HG03066 (cell line): ENCODE measurements at regions not wholly inside any gene's neighbourhood (a gene's known extent, or its start where the extent isn't known, plus 50 kb on each side); places are given as distances from the start of the nearest gene placed in this dataset.
"Not testable (repeated sequence)": the region's sequence is repeated elsewhere in the genome, so short reads cannot be mapped to it uniquely, and the experiment has no call there.

Source experiments
- ATAC-seq: cut with Tn5 transposase; IDR thresholded peaks from one replicate; pipeline ENCODE4 v1.9.1; 2021; ENCODE audit warnings: low read depth; ENCODE audit not compliant: unreplicated experiment

DNA sequence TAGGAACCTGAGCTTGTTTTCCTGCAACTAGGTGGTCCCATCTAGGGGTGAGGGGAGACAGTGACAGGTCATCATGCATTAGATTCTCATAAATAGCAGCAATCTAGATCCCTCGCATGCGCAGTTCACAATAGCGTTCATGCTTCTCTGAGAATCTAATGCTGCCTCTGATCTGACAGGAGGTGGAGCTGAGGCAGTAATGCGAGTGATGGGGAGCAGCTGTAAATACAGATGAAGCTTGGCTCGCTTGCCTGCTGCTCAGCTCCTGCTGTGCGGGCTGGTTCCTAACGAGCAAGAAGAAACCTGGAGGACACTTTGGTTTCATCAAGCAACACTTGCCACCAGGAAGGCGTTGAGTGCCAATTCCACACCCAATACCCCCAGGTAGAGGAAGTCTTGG lies 95.1 kb upstream of the OLIG2 start:
- no peak for ATAC-seq

DNA sequence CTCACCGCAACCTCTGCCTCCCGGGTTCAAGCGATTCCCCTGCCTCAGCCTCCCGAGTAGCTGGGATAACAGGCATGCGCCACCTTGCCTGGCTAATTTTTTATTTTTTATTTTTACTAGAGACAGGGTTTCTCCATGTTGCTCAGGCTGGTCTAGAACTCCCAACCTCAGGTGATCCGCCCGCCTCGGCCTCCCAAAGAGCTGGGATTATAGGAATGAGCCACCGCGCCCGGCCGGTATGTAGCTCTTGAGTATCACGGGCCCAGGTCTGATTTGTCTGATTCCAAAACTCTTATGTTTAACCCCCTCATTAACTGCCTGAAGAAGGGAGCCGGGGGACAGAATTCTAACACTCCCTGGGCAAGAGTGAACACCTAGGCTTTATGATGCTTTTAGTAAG lies 91.7 kb upstream of the OLIG2 start:
- ATAC-seq: not testable (repeated sequence)

DNA sequence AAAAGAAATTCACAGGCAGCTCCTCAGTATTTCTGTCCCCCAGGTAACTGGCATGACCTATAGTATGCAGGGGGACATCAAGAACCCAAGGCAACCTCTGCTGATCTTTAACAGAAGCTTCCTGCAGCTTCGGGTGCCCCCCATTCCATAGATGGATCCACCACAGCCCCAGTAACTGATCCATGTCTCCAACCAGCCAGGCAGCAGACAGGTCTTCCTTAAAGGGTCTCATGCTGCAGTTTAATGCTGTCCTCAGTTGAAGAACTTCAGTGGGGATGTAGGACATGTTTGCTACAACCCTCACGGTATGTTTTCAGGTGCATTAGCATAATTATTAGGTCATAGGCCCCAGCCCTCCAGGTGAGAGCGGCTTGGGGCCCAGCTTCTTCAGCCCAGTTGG lies 90.9 kb upstream of the OLIG2 start:
- ATAC-seq: no peak

DNA sequence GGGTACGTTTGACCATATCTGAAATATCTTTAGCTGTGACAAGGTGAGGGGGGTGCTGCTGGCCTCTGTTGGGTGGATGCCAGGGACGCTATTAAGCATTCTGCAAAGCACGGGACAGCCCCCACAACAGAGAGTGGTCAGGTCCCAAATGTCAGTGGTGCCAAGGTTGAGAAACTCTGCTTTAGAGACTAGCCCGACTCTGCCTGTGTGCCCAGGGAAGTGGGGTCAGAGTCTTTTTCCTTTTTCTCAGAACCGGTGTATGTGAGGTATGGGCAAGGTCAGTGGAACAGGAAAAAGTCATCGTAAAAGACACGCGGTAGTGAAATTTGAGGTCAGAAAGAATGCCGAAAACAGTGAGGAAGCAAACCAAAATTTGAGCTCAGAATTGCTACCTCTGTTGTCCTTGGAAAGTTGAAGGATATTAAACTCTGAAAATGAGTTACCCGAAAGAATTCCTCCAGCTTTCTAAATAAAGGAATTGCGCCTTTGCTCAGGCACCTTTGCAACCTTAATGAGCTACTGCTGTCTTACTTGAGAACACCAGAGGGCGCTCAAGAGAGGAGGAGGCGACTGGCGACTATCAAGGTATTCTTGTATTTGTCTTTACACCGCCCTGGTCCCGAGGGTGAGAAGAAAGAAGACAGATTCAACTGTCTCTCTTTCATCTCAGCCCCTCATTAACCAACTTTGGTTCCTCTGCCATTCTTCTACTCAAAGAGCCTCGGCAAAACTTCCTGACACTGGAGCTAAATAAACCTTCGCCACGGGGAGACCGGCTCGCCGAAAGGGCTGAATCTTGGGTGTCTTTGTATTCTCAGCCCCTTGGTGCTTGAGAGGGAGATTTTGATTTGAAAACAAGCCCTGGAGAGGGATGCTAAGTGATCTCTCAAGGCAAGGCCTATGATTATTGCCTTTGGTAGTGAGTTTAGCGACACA lies 85.4 kb upstream of the OLIG2 start:
- ATAC-seq: no peak

DNA sequence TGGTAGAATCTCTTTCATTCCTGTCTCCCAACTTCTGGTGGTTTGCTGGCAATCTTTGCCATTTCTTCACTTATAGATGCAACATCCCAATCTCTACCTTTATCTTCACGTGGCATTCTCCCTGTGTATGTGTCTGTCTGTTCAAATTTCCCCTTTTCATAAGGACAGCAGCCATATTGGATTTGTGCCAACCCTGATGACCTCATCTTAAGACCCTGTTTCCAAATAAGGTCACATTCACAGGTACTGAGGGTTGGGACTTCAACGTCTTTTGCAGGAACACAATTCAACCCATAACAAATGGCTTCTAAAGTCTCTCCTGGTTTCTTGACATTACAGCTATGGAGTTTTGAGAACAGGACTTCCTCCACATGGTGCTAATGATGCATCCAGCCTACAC lies 84.5 kb upstream of the OLIG2 start:
- no peak for ATAC-seq

DNA sequence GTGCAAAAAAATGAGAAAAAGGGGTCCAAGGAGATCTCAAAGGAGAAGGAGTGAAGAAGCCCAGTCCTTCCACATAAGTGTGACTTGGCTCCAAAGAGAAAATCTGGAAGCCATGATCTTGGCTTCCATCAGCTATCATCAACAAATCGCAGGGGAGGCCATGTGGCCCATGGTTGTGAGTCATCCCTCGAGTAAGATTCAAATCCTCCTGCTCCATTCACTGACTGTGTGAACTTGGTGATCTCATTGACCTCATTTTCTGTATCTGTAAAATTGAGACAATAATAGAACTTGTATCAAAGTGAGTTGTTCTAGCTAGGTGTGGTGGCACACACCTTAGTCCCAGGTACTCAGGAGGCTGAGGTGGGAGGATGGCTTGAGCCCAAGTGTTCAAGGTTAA lies 79.1 kb upstream of the OLIG2 start:
- ATAC-seq: no peak

DNA sequence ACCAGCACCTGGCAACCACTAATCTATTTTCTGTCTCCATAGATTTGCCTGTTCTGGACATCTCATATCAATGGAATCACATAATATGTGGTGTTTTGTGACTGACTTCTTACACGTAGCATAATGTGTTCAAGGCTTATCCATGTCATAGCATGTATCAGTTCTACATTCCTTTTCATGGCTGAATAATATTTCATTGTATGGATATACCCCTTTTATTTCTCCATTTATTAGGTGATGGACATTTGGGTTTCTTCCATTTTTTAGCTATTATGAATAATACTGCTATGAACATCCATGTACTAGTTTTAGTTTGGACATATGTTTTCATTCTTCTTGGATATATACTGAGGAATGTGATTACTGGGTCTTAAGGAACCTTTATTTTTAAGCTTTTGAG lies 78.0 kb upstream of the OLIG2 start:
- ATAC-seq: no peak

DNA sequence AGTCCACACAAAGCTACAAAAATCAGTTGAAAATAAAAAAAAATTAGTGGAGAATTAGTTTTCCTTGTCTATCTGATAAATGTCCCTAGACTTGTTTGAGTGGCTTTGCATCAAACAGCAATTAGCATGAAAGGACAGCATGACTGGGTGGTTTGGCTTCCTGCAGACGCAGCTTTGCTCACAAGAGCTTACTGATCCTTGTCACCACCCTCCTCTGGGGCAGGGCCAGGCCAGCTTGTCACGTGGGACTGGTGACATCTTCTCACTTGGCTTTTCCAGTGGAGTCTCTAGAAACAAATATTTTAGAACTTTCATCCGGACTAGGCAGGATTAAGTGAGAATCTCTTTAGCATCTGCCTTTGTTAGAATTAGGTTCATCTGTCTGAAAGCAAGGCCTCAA lies 76.0 kb upstream of the OLIG2 start:
- ATAC-seq: no peak

DNA sequence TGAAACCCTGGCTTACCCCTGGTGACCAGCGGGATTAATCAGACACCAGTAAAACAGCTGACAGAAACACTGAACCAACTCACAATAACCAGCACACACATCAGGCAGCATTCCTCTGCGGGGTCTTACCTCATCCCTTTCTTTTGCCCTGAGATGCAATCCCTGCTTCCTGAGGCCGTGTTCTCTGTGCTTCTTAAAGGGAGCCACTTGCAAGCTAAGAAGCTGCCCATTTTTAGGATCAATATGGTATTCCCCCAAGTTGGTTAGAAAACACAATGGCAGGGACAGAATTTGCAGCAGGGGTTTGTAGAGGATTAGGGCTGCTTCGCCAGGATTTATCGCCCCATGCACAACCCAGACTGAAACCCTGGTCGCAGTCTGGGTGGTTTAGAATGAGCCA lies 74.7 kb upstream of the OLIG2 start:
- ATAC-seq: no peak

DNA sequence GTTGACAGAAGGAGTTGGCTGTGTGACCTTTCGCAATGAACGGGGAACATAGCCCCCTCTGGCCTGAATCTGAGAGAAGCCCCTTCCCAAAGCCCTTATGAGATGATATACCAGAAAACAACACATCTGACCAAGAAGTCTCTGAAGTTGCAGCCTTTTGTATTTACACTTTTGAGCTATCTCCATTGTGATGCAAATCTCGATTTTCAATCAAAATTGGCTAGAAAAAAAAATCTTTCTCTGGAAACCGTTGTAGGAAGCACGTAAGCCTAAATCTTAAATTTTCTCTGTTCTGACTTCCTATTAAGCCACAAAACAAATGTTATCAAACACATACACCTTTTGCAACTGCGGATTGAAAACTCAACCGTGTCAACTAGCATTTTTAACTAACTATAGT lies 71.4 kb upstream of the OLIG2 start:
- ATAC-seq: no peak

DNA sequence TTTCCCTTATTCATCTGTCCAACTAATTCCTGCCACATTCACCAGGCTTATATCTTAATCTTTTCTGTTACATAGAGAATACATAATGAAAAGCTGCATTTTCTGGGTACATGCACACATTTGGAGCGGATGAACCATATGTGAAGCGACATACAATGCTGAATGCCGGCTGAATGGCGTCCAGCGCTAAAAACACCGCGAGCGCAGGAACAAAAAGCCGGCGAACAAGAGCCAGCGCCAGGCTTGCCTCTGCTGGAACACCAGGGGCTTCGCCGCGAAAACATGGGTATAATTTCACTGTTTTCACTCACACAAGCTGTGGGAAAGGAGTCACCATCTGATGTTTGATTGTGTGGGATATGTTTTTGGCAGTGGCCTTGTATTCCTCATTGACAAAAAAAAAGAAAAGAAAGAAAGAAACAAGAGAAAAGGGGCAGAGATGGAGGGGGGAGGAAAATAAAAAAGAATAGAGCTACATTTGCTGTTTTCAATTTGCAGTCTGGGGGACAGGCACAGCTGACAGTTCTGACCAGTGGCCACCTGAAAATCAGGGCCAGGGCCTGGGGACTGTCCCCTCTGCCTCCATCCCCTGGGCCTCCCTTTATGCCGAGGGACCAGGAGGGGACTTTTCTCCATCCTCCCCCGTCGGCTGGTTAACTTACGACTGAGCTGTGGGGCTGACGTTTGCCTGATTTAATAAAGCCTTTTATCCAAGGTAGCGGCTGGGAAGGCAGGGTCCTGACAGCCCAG lies 70.2 kb upstream of the OLIG2 start:
- ATAC-seq: no peak

DNA sequence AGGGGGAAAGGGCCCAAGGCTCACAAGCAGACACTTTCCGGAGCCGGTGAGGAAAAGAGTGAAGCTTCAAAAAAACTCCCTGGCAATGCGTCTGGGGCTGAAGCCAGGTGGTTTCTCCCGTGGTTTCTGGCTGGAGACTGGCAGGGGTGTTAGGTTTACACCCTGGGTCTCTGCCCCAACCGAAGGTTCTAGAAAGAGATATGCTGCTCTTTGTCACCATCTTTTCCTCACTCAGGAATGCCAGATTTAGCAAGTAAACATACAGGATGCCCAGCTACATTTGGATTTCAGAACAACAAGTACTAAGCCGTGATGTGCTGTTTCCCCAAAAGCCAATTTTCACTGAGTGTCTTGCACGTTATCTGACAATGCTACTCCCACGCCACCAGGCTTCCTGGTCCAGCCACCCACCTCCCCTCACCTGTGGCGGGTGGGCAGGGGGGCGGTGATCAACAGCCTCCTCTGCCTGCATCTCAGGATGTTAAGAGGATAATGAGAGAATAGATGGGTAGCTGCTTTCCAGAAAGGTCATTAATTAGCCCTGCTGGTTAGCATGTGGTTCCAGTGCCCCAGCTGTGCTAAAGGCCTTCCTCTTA lies 69.6 kb upstream of the OLIG2 start:
- ATAC-seq: no peak

DNA sequence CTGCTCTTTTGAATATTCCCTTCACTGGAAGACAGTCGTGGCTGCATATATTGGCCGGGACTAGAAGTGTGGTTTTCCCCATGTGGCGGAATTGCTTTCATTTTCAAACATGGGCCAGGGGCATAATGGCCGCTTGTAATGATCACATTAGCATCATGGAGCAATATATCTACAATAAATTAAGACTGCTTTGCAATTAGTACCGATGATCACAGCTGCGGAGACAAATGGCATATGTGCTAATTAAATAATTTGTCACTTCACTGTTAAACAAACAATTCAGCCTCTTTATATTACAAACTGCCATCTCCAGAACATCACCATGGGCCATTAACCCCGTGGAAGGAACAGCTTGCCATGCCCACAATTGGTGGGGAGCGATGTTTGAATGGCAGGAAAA lies 68.2 kb upstream of the OLIG2 start:
- ATAC-seq: no peak

DNA sequence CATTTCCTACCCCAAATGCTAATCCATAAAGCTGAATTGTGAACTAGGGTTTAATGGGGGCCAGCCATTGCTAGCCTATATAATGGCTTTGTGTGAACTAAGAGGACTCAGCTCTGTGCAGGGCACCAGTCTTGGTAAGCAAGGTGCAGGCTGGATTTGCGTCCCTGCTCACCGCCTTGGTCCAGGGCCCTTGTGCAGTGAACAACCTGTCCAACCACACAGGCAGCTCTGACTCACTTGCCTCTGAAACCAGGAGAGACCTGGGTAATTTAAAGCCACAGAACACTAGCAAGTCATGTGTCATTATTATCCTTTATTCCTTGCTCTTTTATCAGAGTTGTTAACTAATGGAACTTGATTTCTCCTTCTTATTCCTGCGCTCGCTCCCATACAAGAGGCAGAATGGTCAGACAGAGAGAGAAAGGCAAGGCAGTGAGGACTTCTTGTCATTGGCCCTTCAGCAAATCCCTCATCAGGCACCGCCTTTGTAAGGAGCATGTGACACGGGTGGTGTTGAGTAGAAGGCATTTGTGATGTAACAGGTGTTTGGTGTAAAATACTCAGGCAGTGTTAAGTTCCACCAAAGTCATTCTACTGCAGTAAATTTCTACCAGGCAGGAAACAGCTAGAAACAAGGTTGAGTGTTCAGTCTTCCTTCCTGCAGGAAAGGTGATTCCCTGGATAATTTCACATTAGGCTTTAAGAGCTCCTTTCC lies 67.3 kb upstream of the OLIG2 start:
- no peak for ATAC-seq

DNA sequence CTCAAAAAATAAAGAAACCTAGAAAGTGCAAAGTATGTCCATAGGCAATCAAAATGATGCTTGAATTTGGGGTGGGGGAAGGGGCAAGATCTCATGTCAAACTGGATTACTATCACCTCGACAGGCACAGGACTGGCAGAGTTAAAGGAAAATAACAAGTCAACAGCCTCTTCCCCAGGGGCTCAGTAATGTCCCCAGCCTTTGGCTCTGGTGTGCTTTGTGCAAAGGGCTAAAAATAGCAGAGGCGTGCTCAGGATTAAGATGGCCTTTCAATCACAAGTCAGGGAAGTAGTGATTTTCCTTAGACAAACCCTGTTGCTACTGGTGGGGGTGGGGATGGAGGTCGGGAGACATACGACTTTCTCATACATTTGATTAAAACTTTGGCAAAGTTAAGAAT lies 63.5 kb upstream of the OLIG2 start:
- no peak for ATAC-seq

DNA sequence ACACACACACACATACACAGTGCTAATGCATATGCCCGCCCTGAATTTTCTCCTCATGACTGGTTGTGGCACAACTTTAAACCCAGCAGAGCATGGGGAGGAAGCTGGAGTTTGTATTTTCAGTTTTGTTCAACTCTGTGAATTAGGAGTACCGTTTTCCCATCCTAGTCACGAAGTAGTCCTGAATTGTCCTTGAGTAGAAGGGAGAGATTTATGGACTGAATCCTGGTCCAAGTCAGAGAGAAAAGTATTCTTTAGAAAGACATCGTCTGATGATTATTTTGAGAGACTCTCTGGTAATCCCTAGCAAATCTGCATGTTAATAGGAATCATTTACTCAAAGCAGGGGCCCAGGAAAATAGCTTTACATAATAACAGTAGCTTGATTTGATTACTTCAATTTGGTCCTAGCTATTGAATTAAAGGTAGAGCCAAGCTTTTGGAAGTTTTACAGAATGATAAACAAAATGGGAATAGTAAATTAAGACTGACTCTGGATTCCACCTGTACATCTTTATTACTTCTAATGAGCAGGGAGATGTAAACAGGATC lies 60.5 kb upstream of the OLIG2 start:
- ATAC-seq: no peak

DNA sequence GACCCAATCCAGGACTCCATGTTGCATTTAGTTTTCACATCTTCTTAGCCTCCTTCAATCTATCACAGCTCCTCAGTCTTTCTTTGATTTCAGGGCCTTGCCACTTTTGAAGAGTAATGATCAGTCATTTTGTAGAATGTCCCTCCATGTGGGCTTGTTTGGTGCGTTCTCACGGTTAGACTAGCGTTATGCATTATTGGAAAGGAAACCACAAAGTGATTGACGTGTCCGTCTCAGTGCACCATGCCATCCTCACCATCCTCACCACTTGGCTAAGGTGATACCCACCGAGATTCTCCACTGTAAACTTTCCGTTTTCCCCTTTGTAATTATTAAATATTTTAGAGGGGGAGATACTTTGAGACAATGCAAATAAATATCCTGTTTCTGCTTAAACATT lies 59.6 kb upstream of the OLIG2 start:
- no peak for ATAC-seq

DNA sequence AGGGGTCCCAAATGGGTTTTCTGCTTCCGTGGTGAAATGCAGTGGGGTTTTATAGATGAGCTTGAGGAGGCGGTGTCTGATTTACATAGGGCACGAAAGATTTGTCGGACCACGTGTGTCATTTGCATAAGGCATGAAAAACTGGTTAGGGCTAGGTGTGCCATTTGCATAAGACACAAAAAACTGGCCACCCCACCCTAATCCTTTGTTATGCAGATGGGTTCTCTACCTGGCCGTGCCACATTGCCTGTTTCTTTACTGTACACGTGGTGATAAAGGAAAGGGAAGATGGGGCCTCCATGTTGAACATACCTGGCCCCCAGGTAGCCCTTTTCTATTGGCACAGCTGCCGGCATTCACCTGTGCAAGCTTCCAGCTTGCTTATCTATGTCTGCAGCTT lies 57.6 kb upstream of the OLIG2 start:
- not testable (repeated sequence) for ATAC-seq

DNA sequence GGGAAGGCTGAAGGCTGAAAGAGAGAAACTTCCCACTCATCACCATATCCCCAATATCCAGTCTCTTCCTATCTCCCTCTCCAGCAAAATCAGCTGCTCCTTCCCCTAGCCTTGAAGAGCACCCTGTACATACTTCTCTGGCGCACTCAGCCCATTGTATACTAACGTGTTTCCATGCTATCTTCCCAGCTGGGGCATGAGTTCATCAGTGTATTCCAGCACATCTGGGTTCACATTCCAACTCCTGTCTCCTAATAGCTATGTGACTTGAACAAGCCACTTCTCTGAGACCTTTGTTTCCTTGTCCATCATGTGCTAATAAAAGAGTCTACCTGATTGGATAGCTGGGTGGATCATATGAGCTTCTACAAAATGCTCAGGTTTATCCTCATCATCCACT lies 51.1 kb upstream of the OLIG2 start:
- ATAC-seq: no peak

DNA sequence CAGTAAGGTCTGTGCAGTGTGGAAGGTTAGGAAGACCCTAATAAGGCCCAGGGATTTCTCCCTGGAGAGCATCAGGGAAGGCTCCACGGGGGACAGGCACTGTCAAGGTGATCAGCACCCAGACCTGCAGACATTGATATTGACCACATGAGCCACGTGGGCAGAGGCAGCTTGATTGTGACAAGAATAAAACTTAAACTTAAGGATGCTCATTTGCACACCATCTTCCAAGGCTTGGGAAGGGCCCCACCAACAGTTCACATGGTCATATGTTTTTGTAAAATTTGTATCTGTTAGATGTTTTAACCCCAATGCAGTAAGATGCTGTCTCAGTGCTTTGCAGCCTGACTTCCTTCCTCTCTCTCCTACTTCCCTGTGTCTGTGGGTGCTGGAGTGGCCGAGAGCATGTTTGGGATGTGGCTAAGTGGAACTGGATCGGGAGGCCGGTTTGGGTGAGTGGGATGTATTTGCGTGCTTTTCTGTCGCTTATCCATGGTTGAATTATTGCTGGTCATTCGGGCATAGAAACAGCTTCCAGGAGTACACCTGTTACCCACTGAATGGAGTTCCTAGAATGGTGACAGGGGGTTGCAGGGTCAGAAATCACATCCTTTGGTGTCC lies 49.8 kb upstream of the OLIG2 start:
- no peak for ATAC-seq
